AG04450 (cell line): ENCODE measurements at regions not wholly inside any gene's neighbourhood (a gene's known extent, or its start where the extent isn't known, plus 50 kb on each side); places are given as distances from the start of the nearest gene placed in this dataset.

Experiments
- CTCF ChIA-PET: fragments of 300-600, 350-600 bp; formaldehyde crosslinking; extraction: SDS; loops from one replicate; lab custom pipeline; 2022; ENCODE audit warnings: antibody characterized with exemption, inconsistent platforms; lab: Charles Lee
- POLR2A ChIA-PET: fragments of 350-600 bp; formaldehyde crosslinking; extraction: SDS; loops from one replicate; lab custom pipeline; 2021; ENCODE audit warnings: antibody characterized with exemption, inconsistent platforms; lab: Yijun Ruan, JAX
- DNase-seq: peaks from one replicate; pipeline ENCODE4 v3.0.0-alpha.2; 2011; ENCODE audit warnings: low read depth, low spot score
- H3K27ac ChIP-seq: one replicate; pipeline ENCODE4 v1.5.1; 2012; ENCODE audit warnings: low read depth, low read length, control low read depth
- H3K27me3 ChIP-seq: one replicate; pipeline ENCODE4 v1.6.0; 2012; ENCODE audit warnings: low read length; ENCODE audit not compliant: control insufficient read depth, insufficient read depth
- H3K4me3 ChIP-seq: 2 replicates; pipeline ENCODE4 v1.5.1; 2011; ENCODE audit warnings: mild to moderate bottlenecking, low read depth, low read length, control low read depth
- H3K9me3 ChIP-seq: 2 replicates; pipeline ENCODE4 v1.5.1; 2012; ENCODE audit warnings: low read length; ENCODE audit not compliant: control insufficient read depth, insufficient read depth
- TF ChIP-seq, protein P1 (sequence below): IDR thresholded peaks from 2 replicates; pipeline ENCODE4 v1.5.1; 2011; ENCODE audit warnings: low read depth, low read length, control low read depth, inconsistent platforms

DNA sequence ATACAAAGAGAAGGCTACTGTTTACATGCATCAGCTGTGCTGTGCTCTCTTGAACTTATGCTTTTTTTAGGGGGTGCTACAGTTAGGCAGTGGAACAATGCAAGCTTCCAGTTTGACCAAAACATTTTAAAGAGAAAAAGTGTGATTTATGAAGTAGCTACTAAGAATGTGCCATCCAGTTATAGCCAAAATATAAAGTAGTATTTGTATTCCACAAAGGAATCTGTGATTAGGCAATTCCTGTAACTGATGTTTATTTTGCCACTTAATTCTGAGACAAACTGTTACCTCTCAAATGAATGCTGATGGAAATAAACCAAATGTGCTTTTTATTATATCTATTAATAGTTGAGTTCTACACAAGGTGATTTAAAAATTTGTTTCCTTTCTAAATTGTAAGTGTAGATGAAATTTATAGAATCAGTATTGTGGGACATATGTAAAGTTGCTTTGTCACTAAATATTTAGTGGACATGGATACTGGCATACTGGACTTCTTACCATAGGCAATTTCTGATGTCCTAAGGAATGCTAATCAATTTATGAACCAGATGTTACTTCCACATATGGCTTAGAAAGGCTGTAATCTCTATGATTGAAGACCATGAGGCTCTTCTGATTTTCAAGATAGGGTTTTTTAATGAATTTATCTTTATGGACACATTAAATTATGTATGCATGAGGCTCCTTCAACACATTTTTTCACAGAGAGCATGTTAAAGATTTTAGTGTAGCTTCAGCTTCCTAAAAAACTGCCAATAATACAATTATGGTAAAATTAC lies 410.2 kb downstream of the PRR16 start:
- CTCF ChIA-PET, result no interaction called here
- TF ChIP-seq, protein P1, sequence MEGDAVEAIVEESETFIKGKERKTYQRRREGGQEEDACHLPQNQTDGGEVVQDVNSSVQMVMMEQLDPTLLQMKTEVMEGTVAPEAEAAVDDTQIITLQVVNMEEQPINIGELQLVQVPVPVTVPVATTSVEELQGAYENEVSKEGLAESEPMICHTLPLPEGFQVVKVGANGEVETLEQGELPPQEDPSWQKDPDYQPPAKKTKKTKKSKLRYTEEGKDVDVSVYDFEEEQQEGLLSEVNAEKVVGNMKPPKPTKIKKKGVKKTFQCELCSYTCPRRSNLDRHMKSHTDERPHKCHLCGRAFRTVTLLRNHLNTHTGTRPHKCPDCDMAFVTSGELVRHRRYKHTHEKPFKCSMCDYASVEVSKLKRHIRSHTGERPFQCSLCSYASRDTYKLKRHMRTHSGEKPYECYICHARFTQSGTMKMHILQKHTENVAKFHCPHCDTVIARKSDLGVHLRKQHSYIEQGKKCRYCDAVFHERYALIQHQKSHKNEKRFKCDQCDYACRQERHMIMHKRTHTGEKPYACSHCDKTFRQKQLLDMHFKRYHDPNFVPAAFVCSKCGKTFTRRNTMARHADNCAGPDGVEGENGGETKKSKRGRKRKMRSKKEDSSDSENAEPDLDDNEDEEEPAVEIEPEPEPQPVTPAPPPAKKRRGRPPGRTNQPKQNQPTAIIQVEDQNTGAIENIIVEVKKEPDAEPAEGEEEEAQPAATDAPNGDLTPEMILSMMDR, result no peak
- no peak overlapping the region for H3K27ac ChIP-seq
- no peak overlapping the region for H3K4me3 ChIP-seq
- POLR2A ChIA-PET, result no interaction called here
- DNase-seq, result no peak
- no peaks in the 10 kb centered on the region for H3K27me3 ChIP-seq
- no peaks in the 10 kb centered on the region for H3K9me3 ChIP-seq

DNA sequence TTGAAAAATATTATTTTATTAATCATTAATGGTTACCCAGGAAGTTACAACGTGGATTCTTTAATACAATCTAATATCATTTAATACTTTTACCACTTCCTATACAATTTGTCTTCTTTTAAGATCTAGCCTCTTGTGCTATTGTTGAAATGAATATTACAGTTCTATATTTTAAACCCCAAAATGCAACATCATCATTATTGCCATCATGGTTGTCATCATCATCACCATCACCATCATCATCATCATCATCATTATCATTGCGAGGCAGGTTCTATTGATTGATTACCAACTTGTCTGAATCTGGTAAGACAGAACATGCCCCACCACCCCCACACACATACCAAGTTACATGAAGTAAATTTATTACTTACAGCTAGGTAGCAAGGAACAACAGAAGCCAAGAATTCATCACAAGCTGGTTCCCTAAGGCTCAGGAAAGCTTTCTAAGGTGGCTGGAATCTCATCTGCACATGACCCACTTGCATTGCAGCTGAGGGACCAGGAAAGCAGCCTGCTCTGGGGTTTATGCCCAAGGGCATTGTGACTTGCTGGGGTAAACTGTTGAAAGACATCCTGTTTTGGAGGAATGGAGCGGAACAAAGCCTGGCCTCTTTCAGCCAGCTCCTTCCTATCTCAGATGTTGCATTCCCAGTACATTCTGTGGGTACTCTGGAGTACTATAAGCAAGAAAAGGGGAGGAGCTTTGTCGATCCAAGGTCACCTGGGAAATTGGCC lies 418.1 kb downstream of the PRR16 start:
- POLR2A ChIA-PET, result no interaction called here
- Histone ChIP-seq H3K9me3 (no peaks in the 10 kb centered on the region), H3K4me3 (no peak overlapping the region), H3K27me3 (no peaks in the 10 kb centered on the region), H3K27ac (no peak overlapping the region)
- DNase-seq, result no peak
- TF ChIP-seq, protein P1, result no peak
- CTCF ChIA-PET, result no interaction called here

DNA sequence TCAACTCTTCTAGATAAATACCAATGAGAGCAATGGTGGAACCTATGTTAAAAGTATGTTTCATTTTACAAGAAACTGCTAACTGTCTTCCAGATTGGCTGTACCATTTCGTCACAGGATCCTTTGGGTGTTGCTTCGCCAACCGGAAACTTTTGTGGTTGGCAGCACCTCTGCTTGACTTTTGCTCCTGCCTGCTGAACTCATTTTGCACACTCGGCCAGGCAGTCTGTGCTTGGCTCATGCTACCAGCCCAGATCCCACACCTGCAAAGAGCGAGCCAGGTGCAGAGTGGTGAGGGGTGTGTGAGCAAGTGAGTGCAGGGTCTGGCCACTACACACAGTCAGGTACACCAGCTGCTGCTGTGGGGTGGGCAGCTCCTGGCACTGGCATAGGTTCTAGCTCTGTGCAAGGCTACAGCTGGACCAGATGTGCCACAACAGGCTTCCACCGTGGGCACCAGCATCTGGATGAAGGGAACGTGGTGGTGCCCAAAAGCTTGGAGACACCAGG lies 422.3 kb downstream of the PRR16 start:
- Histone ChIP-seq H3K27me3 (no peaks in the 10 kb centered on the region), H3K9me3 (no peaks in the 10 kb centered on the region), H3K4me3 (no peak overlapping the region), H3K27ac (no peak overlapping the region)
- POLR2A ChIA-PET, result no interaction called here
- CTCF ChIA-PET, result no interaction called here
- TF ChIP-seq, protein P1, result no peak
- no peak for DNase-seq

DNA sequence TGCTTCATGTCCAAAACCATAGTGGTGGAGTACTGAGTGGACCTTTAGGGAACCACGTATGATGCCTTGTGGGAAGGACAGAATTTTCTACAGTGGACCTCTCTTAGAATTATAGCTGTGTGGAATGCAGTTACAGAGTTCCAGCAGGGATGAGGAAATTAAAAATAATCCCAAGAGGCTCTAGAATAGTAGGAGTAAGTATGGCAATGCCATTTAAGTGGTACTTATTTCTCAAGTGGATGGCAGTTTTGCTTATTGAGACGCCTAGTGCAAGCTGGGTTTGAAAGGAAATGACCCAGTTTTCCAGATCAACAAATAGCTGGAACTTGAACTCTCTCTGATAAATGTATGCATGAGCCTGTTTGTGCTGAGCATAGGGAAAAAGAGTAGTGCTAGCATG lies 431.6 kb downstream of the PRR16 start:
- TF ChIP-seq, protein P1, result no peak
- ChIA-PET POLR2A (no interaction called here), CTCF (no interaction called here)

DNA sequence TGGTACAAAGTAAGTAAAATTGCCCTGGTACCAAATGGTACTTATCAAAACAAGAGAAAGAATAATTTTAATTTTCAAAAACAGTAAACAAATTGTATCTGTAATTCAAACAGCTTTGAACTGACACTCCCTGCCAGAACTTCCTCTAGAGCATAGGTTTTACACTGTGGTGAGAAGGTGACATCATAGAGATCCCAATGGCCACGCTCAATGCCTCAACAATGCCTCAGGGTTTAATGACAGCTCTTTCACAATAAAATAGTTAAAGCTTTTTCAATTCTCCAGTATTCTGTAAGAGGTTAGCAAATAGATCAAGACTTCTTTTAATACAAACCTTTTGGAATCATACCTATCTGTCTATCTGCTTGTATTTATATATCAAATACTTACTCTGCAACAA lies 437.1 kb downstream of the PRR16 start:
- CTCF ChIA-PET, result interaction anchor here (0.7 kb wide), 1 partner anchor 1032 kb away, joined by 5 read pairs; no protein-coding TSS in a partner anchor
- POLR2A ChIA-PET, result no interaction called here
- H3K4me3 ChIP-seq, result no peak overlapping the region
- no peaks in the 10 kb centered on the region for H3K27me3 ChIP-seq
- DNase-seq, result no peak
- no peak overlapping the region for H3K27ac ChIP-seq
- no peaks in the 10 kb centered on the region for H3K9me3 ChIP-seq
- TF ChIP-seq, protein P1, result no peak

More for the DNA sequence above, 431.6 kb downstream of the PRR16 start:
- Histone ChIP-seq H3K4me3 (no peak overlapping the region), H3K27ac (no peak overlapping the region), H3K27me3 (no peaks in the 10 kb centered on the region), H3K9me3 (no peaks in the 10 kb centered on the region)
- DNase-seq, result no peak
